ENCODE measurements at regions not wholly inside any gene's neighbourhood (a gene's known extent, or its start where the extent isn't known, plus 50 kb on each side); places are given as distances from the start of the nearest gene placed in this dataset.
"Not testable (repeated sequence)": the region's sequence is repeated elsewhere in the genome, so short reads cannot be mapped to it uniquely, and the experiment has no call there.

DNA sequence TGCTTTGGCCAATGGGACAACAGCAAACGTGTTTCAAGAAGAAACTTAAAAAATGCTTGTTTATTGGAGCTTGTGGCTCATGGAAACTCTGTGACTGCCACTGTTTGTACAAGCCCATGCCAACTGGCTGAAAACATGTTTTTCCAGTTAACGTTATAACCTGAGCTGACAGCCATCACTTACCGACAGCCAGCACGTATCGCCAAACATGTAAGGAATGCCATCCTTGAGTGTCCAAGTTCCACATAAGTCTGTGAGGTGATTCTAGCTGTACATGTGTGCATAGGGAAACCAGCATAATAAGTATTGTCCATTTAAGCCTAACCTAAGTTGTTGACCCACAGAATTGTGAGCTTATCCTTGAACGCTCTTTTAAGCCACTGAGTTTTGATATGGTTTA lies 596.9 kb downstream of the TRHDE start:
- DNase-seq: no peak

- DNase-seq: no peak
These were observed 600.2 kb downstream of the TRHDE start for GRCh38 chr12:72872238-72872887.

- DNase-seq: no peak
These were observed 600.8 kb downstream of the TRHDE start for GRCh38 chr12:72872996-72873395.

- DNase-seq: no peak
These were observed 603.9 kb downstream of the TRHDE start for GRCh38 chr12:72876092-72876491.

DNA sequence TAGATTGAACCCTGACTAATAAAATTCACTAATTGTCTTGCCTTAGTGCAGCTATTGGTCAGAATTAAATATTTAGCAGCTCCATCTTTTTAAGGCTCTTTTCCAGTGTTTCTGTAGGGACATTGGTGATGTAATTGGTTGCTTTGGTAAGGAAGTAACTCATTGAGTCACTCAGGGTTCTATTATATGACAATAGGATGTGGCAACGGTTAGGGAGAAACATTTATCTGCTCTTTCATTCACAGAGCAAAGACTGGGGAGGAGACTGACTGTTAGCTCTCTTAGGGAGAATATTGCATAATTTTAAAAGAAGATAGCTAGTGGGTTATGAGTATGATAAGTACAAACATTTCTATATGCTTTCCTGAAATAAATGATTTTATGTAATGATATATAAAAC lies 616.5 kb downstream of the TRHDE start:
- no peak for DNase-seq

GRCh38 chr12:72889791-72890190 lies 617.6 kb downstream of the TRHDE start:
- no peak for DNase-seq

DNA sequence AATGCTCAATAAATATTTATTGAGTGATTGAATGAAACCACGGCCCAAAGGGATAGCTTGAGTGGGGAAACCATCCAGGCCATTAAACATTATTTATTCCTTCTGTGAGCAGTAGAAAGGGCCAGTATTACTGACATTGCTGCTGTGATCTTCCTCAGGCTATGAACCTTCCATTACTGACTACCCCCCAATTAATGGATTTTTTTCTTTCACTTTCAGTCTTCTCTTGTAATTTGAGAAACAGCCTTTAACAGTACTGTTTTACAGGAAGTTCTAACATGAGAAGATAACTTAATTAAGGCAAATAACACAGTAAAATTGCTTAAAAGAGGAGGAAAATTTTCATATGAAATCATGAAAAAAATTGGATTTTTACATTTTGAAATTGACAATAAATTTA lies 629.5 kb downstream of the TRHDE start:
- no peak for DNase-seq

- DNase-seq: no peak
These were observed 653.5 kb downstream of the TRHDE start for GRCh38 chr12:72925716-72926115.

DNA sequence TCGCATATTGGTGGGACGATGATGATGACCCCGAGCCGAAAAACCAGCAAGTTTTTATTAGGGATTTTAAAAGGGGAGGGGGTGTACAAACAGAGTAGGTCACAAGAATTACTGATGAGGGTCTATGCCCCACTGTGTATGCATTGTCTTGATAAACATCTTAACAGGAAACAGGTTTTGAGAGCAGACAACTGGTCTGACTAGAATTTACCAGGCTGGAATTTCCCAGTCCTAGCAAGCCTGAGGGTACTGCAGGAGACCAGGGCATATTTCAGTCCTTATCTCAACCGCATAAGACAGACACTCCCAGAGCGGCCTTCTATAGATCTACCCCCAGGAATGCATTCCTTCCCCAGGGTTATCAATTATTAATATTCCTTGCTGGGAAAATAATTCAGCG lies 659.7 kb downstream of the TRHDE start:
- not testable (repeated sequence) for DNase-seq

- DNase-seq: no peak
These were observed 665.3 kb downstream of the TRHDE start for GRCh38 chr12:72937486-72937885.

DNA sequence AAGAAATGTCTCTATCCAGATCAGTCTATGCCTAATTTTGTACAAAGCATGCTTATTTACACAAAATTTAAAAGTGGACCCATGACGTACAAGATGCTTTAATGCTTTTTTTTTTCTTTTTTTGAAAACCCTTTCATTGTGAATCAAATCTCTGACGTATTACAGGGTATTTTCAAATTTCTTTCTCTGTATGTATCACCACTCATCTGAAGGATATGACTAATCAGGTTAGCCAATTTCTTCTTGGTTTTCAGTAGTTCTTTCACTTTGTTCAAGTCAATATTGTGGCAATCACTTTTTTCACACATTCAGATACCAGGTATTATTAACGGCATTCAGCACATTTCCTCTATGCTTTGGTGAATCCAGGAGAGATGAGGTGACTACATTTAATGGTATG lies 685.3 kb downstream of the TRHDE start:
- DNase-seq: no peak

DNA sequence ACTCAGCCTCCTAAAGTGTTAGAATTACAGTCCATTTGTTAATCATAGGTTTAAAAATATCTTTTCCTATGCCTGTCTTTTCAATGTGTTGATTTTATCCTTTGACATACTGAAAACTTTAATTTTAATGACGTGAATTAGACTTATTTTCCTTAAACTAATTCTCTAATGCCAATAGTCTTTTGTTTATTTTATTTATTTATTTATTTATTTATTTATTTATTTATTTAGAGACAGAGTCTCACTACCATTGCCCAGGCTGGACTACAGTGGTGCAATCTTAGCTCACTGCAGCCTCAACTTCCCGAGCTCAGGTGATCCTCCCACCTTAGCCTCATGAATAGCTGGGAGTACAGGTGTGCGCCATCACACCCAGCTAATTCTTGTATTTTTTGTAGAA lies 694.5 kb downstream of the TRHDE start:
- no peak for DNase-seq

GRCh38 chr12:72974954-72975555 lies 702.9 kb downstream of the TRHDE start:
- no peak for DNase-seq

GRCh38 chr12:72978999-72979398 lies 706.8 kb downstream of the TRHDE start:
- no peak for DNase-seq

GRCh38 chr12:72982356-72982755 lies 710.2 kb downstream of the TRHDE start:
- DNase-seq: no peak

DNA sequence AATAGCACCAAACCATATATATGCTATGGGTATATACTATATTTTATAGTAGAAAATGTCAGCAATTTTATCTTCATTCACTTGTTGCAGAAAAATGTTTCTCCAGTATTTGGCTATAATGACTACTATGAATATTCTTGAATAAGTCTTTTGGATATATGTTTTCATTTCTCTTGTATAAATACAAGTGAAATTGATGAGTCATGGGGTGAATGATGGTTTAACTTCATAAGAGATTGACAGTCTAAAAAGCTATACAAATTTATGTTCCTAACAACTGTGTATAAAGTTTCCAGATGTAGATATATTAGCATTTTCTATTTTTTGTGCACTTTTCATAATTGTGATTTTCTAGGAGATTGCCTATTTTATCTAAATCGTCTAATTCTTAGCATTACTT lies 714.8 kb downstream of the TRHDE start:
- no peak for DNase-seq

DNA sequence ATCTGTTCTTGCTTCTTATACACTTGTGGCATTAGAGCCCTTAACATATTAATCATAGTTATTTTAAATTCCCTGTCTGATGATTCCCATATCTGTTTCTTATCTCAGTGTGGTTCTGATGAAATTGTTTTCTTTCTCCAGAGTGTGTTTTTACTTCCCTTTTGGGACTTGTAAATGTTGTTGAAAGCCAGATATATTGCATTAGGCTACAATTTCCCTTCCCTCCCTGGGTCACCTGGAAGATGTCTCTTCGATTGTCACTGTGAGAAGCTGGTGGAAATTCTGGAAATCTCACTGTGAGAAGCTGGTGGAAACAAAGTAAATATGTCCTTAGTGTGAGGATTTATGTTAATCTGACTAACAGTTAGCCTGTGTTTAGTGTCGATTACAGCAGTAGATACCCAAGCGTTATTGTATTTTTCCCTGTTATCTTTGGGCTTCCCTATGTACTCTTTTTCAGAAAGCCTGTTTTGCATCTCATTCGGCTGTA lies 717.3 kb downstream of the TRHDE start:
- DNase-seq: no peak

- DNase-seq: not testable (repeated sequence)
These were observed 722.9 kb downstream of the TRHDE start for GRCh38 chr12:72995029-72995428.

DNA sequence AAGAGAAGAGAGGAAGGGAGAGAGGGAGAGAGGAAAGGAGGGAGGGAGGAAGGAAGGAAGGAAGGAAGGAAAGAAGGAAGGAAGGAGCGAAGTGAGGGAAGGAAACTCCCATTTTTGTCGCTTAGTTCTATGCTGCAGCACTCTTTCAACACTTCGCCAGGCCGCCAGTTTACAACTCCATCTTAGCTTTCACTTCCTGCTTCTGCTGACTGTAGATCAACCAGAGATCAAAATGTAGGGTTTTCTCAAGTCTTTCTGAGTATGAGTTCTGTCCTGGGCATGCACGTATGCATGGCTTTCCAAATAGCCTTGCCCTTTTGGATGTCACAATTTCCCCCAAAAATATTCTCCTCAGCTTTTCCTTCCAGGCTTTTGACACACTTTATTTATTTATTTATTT lies 723.4 kb downstream of the TRHDE start:
- no peak for DNase-seq

DNA sequence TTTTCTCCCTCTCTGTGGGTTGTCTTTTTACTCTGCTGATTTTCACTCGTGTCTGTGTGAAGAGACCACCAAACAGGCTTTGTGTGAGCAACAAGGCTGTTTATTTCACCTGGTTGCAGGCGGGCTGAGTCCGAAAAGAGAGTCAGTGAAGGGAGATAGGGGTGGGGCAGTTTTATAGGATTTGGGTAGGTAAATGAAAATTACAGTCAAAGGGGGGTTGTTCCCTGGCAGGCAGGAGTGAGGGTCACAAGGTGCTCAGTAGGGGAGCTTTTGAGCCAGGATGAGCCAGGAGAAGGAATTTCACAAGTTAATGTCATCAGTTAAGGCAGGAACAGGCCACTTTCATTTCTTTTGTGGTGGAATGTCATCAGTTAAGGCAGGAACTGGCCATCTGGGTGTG lies 729.6 kb downstream of the TRHDE start:
- not testable (repeated sequence) for DNase-seq

DNA sequence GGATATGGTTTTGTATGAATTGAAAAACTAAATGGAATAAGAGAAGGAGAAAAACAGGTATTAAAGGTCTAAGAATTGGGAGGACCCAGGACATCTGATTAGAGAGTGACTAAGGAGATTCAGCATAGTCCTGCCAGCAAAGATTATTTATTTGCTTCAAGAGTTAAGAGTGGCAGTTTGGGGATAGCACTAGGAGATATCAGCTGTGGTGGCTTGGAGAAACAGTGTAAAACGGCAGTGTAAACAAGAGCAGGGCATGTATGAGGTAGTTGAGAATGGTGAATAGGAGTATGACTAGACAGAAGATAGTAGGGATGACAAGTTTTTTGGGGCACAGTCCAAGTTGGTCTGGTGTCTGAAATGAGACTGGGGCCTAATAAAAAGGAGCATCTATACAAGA lies 730.3 kb downstream of the TRHDE start:
- DNase-seq: not testable (repeated sequence)

DNA sequence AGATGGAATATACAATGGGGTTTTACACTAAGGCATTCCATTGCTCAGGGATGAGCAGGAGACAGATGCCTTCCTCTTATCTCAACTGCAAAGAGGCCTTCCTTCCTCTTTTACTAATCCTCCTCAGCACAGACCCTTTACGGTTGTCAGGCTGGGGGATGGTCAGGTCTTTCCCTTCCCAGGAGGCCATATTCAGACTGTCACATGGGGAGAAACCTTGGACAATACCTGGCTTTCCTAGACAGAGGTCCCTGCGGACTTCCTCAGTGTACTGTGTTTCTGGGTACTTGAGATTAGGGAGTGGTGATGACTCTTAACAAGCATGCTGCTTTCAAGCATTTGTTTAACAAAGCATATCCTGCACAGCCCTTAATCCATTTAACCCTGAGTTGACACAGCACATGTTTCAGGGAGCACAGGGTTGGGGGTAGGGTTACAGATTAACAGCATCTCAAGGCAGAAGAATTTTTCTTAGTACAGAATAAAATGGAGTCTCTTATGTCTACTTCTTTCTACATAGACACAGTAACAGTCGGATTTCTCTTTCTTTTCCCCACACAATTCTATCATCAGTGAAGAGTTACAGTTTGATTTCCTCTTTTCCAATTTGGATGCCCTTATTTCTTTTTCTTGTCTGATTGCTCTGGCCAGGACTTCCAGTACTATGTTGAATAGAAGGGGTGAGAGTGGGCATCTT lies 737.1 kb downstream of the TRHDE start:
- DNase-seq: not testable (repeated sequence)

DNA sequence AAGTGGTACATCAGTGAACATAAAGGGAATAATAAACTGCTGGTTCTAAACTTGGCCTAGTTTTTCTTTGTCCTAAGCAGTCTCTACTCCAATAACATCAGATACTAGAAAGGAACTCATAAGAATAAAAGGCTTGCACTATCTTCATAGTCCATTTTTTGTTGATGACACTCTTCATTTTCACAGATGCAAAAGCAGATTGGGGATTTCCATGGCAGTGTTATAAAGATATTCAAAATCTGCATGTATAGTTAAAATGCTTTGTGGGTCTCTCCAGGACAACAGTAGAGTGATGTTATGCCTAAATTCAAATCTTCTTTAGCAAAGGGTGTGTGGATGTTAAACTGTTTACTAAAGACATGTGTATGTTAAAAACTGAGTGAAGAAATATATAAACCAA lies 745.8 kb downstream of the TRHDE start:
- no peak for DNase-seq

DNA sequence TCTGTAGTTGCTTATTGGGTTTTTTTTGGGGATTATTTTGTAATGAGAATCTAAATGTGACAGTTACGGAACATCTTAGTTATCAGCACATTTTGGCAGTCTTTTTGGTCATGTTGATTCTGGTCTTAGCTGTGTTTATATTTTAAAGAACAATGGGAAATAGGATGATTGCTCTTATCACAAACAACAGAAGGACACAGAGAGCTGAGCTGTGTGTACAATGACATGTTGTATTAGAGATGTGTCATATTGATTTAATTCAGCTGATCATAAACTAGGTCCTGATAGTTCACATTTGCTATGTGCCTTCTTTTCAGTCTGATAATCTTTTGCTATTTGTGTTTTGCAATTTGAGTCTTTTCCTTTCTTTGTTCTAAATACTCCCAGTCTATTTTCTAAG lies 781.7 kb downstream of the TRHDE start:
- DNase-seq: no peak

Data from NK-92 treated with Interleukin-12 subunit alpha and Interleukin-12 subunit beta, amount 100 ng/mL, for 24 hours (cell line).